ENCODE measurements at regions not wholly inside any gene's neighbourhood (a gene's known extent, or its start where the extent isn't known, plus 50 kb on each side); places are given as distances from the start of the nearest gene placed in this dataset.
"Not testable (repeated sequence)": the region's sequence is repeated elsewhere in the genome, so short reads cannot be mapped to it uniquely, and the experiment has no call there.

- not testable (repeated sequence) for H3K4me1 Mint-ChIP-seq (ENCODE audit: low read depth); DNase-seq; ATAC-seq (replicated peaks in 1 of 2); H3K27ac Mint-ChIP-seq; H3K36me3 Mint-ChIP-seq (ENCODE audit: insufficient read depth in 2 of 2); H3K4me3 Mint-ChIP-seq; H3K9me3 Mint-ChIP-seq; H3K27me3 Mint-ChIP-seq (ENCODE audit: low read depth)
Measured at GRCh38 chr2:78262089-78262488, 739.9 kb upstream of the LRRTM4 start.

- ATAC-seq (replicated peaks in 1 of 2) = no peak
- H3K9me3 Mint-ChIP-seq = peaks cover 6 to 9% of the 10 kb centered on the region in 2 donors
- H3K4me3 Mint-ChIP-seq = no peak overlapping the region
- DNase-seq = no peak
- H3K27me3 Mint-ChIP-seq (ENCODE audit: low read depth) = no peaks in the 10 kb centered on the region
- peaks cover 0 to 1% of the 10 kb centered on the region in 2 donors for H3K36me3 Mint-ChIP-seq (ENCODE audit: insufficient read depth in 2 of 2)
- no peak overlapping the region for H3K27ac Mint-ChIP-seq
- no peaks in the 10 kb centered on the region for H3K4me1 Mint-ChIP-seq (ENCODE audit: low read depth)
Measured at GRCh38 chr2:78262713-78263375, 740.7 kb upstream of the LRRTM4 start.

- peaks cover 6 to 8% of the 10 kb centered on the region in 2 donors for H3K9me3 Mint-ChIP-seq
- H3K27ac Mint-ChIP-seq = no peak overlapping the region
- no peaks in the 10 kb centered on the region for H3K4me1 Mint-ChIP-seq (ENCODE audit: low read depth)
- DNase-seq (no peak), ATAC-seq (replicated peaks in 1 of 2) (no peak)
- H3K36me3 Mint-ChIP-seq (ENCODE audit: insufficient read depth in 2 of 2) = peaks cover 0 to 1% of the 10 kb centered on the region in 2 donors
- H3K4me3 Mint-ChIP-seq = no peak overlapping the region
- H3K27me3 Mint-ChIP-seq (ENCODE audit: low read depth) = no peaks in the 10 kb centered on the region
Measured at GRCh38 chr2:78263571-78263970, 741.4 kb upstream of the LRRTM4 start.

- H3K4me3 Mint-ChIP-seq = no peak overlapping the region
- ATAC-seq (replicated peaks in 1 of 2) (no peak), DNase-seq (no peak)
- H3K36me3 Mint-ChIP-seq (ENCODE audit: insufficient read depth in 2 of 2) = peaks cover 0 to 1% of the 10 kb centered on the region in 2 donors
- no peaks in the 10 kb centered on the region for H3K4me1 Mint-ChIP-seq (ENCODE audit: low read depth)
- no peaks in the 10 kb centered on the region for H3K27me3 Mint-ChIP-seq (ENCODE audit: low read depth)
- H3K27ac Mint-ChIP-seq = no peak overlapping the region
- H3K9me3 Mint-ChIP-seq = peaks cover 4 to 6% of the 10 kb centered on the region in 2 donors
Measured at GRCh38 chr2:78264130-78264529, 742.0 kb upstream of the LRRTM4 start.

GRCh38 chr2:78281164-78281563 lies 744.3 kb upstream of the REG3G start:
- Mint-ChIP-seq H3K4me1 (ENCODE audit: low read depth) (no peaks in the 10 kb centered on the region), H3K27ac (no peak overlapping the region), H3K4me3 (no peak overlapping the region), H3K36me3 (ENCODE audit: insufficient read depth in 2 of 2) (peaks cover 0 to 1% of the 10 kb centered on the region in 2 donors), H3K9me3 (peaks cover 13 to 15% of the 10 kb centered on the region in 2 donors), H3K27me3 (ENCODE audit: low read depth) (no peaks in the 10 kb centered on the region)
- ATAC-seq (replicated peaks in 1 of 2) = no peak
- no peak for DNase-seq

- Mint-ChIP-seq H3K36me3 (ENCODE audit: insufficient read depth in 2 of 2) (no peaks in the 10 kb centered on the region), H3K27ac (no peak overlapping the region), H3K4me1 (ENCODE audit: low read depth) (no peaks in the 10 kb centered on the region), H3K9me3 (peaks cover 2 to 7% of the 10 kb centered on the region in 2 donors), H3K27me3 (ENCODE audit: low read depth) (no peaks in the 10 kb centered on the region), H3K4me3 (no peak overlapping the region)
- ATAC-seq (replicated peaks in 1 of 2) = no peak
- no peak for DNase-seq
Measured at GRCh38 chr2:78290581-78291214, 734.8 kb upstream of the REG3G start.

- Mint-ChIP-seq H3K36me3 (ENCODE audit: insufficient read depth in 2 of 2) (no peaks in the 10 kb centered on the region), H3K4me1 (ENCODE audit: low read depth) (no peaks in the 10 kb centered on the region), H3K27me3 (ENCODE audit: low read depth) (no peaks in the 10 kb centered on the region), H3K27ac (no peak overlapping the region), H3K4me3 (no peak overlapping the region), H3K9me3 (peaks cover 2 to 5% of the 10 kb centered on the region in 2 donors)
- DNase-seq (no peak), ATAC-seq (replicated peaks in 1 of 2) (no peak)
Measured at GRCh38 chr2:78293768-78294167, 731.7 kb upstream of the REG3G start.

- peaks cover 0 to 3% of the 10 kb centered on the region in 2 donors for H3K9me3 Mint-ChIP-seq
Measured at GRCh38 chr2:78301166-78301789, 724.2 kb upstream of the REG3G start.

GRCh38 chr2:78304678-78305077 lies 720.8 kb upstream of the REG3G start:
- no peaks in the 10 kb centered on the region for H3K36me3 Mint-ChIP-seq (ENCODE audit: insufficient read depth in 2 of 2)
- no peaks in the 10 kb centered on the region for H3K4me1 Mint-ChIP-seq (ENCODE audit: low read depth)
- no peak overlapping the region for H3K4me3 Mint-ChIP-seq
- H3K9me3 Mint-ChIP-seq = peaks cover 5 to 7% of the 10 kb centered on the region in 2 donors
- no peak overlapping the region for H3K27ac Mint-ChIP-seq
- no peak for DNase-seq
- no peaks in the 10 kb centered on the region for H3K27me3 Mint-ChIP-seq (ENCODE audit: low read depth)
- ATAC-seq (replicated peaks in 1 of 2) = no peak

More at GRCh38 chr2:78301166-78301789, 724.2 kb upstream of the REG3G start:
- H3K4me3 Mint-ChIP-seq = no peak overlapping the region
- no peak for ATAC-seq (replicated peaks in 1 of 2)
- no peak for DNase-seq
- no peak overlapping the region for H3K27ac Mint-ChIP-seq
- no peaks in the 10 kb centered on the region for H3K4me1 Mint-ChIP-seq (ENCODE audit: low read depth)
- H3K36me3 Mint-ChIP-seq (ENCODE audit: insufficient read depth in 2 of 2) = no peaks in the 10 kb centered on the region
- no peaks in the 10 kb centered on the region for H3K27me3 Mint-ChIP-seq (ENCODE audit: low read depth)

- DNase-seq = no peak
- Mint-ChIP-seq H3K36me3 (ENCODE audit: insufficient read depth in 2 of 2) (no peaks in the 10 kb centered on the region), H3K27me3 (ENCODE audit: low read depth) (no peaks in the 10 kb centered on the region), H3K4me3 (no peak overlapping the region), H3K9me3 (peaks cover 8 to 14% of the 10 kb centered on the region in 2 donors), H3K27ac (no peak overlapping the region), H3K4me1 (ENCODE audit: low read depth) (no peaks in the 10 kb centered on the region)
- ATAC-seq (replicated peaks in 1 of 2) = no peak
Measured at GRCh38 chr2:78309460-78309859, 716.0 kb upstream of the REG3G start.

- Mint-ChIP-seq H3K36me3 (ENCODE audit: insufficient read depth in 2 of 2) (no peaks in the 10 kb centered on the region), H3K4me3 (no peak overlapping the region), H3K27me3 (ENCODE audit: low read depth) (no peaks in the 10 kb centered on the region), H3K27ac (no peak overlapping the region), H3K4me1 (ENCODE audit: low read depth) (no peaks in the 10 kb centered on the region), H3K9me3 (peaks cover 8 to 13% of the 10 kb centered on the region in 2 donors)
- DNase-seq = no peak
- no peak for ATAC-seq (replicated peaks in 1 of 2)
Measured at GRCh38 chr2:78315368-78315767, 710.1 kb upstream of the REG3G start.

GRCh38 chr2:78318275-78318674 lies 707.2 kb upstream of the REG3G start:
- Mint-ChIP-seq H3K27ac (no peak overlapping the region), H3K4me1 (ENCODE audit: low read depth) (no peaks in the 10 kb centered on the region), H3K36me3 (ENCODE audit: insufficient read depth in 2 of 2) (no peaks in the 10 kb centered on the region), H3K4me3 (no peak overlapping the region), H3K9me3 (peaks cover 8% of the 10 kb centered on the region in 2 donors), H3K27me3 (ENCODE audit: low read depth) (no peaks in the 10 kb centered on the region)
- ATAC-seq (replicated peaks in 1 of 2) (no peak), DNase-seq (no peak)

- no peak for DNase-seq
- Mint-ChIP-seq H3K4me3 (no peak overlapping the region), H3K9me3 (peaks cover 4 to 7% of the 10 kb centered on the region in 2 donors), H3K27ac (no peak overlapping the region), H3K27me3 (ENCODE audit: low read depth) (no peaks in the 10 kb centered on the region), H3K4me1 (ENCODE audit: low read depth) (no peaks in the 10 kb centered on the region), H3K36me3 (ENCODE audit: insufficient read depth in 2 of 2) (peaks cover 0 to 2% of the 10 kb centered on the region in 2 donors)
- ATAC-seq (replicated peaks in 1 of 2) = no peak
Measured at GRCh38 chr2:78330193-78330592, 695.3 kb upstream of the REG3G start.
